ENCODE measurements at regions not wholly inside any gene's neighbourhood (a gene's known extent, or its start where the extent isn't known, plus 50 kb on each side); places are given as distances from the start of the nearest gene placed in this dataset.

- no peak for ATAC-seq (ENCODE audit: poor library complexity)
- DNase-seq = no peak
- intact Hi-C loops (cut with DNase I) = no loop called here
Measured at GRCh38 chr6:126143761-126144251, 157.5 kb downstream of the TRMT11 start.

- intact Hi-C loops (cut with DNase I) = no loop called here
- ATAC-seq (ENCODE audit: poor library complexity) (no peak), DNase-seq (no peak)
Measured at GRCh38 chr6:126145351-126145750, 159.0 kb downstream of the TRMT11 start.

- no peak for DNase-seq
- intact Hi-C loops (cut with DNase I) = no loop called here
- ATAC-seq (ENCODE audit: poor library complexity) = no peak
Measured at GRCh38 chr6:126147291-126147815, 161.0 kb downstream of the TRMT11 start.

- intact Hi-C loops (cut with DNase I) = no loop called here
- no peak for DNase-seq
- ATAC-seq (ENCODE audit: poor library complexity) = no peak
Measured at GRCh38 chr6:126148853-126149252, 162.5 kb downstream of the TRMT11 start.

GRCh38 chr6:126152372-126152745, 166.0 kb downstream of the TRMT11 start:
- ATAC-seq (ENCODE audit: poor library complexity) (no peak), DNase-seq (no peak)
- intact Hi-C loops (cut with DNase I) = no loop called here

- no peak for ATAC-seq (ENCODE audit: poor library complexity)
- intact Hi-C loops (cut with DNase I) = no loop called here
Measured at GRCh38 chr6:126153661-126154060, 167.3 kb downstream of the TRMT11 start.

GRCh38 chr6:126156973-126157372, 170.6 kb downstream of the TRMT11 start:
- intact Hi-C loops (cut with DNase I) = no loop called here
- DNase-seq (no peak), ATAC-seq (ENCODE audit: poor library complexity) (no peak)

More at GRCh38 chr6:126153661-126154060, 167.3 kb downstream of the TRMT11 start:
- DNase-seq = no peak

GRCh38 chr6:126167726-126168125, 172.2 kb upstream of the CENPW start:
- ATAC-seq (ENCODE audit: poor library complexity) = no peak
- no peak for DNase-seq
- intact Hi-C loops (cut with DNase I) = no loop called here

GRCh38 chr6:126170433-126170832, 169.5 kb upstream of the CENPW start:
- intact Hi-C loops (cut with DNase I) = no loop called here
- DNase-seq = no peak
- ATAC-seq (ENCODE audit: poor library complexity) = no peak

- ATAC-seq (ENCODE audit: poor library complexity) = no peak
- DNase-seq = no peak
- intact Hi-C loops (cut with DNase I) = no loop called here
Measured at GRCh38 chr6:126170978-126171382, 168.9 kb upstream of the CENPW start.

GRCh38 chr6:126172131-126172530, 167.8 kb upstream of the CENPW start:
- DNase-seq = no peak
- intact Hi-C loops (cut with DNase I) = no loop called here
- ATAC-seq (ENCODE audit: poor library complexity) = no peak

- intact Hi-C loops (cut with DNase I) = no loop called here
- DNase-seq (no peak), ATAC-seq (ENCODE audit: poor library complexity) (no peak)
Measured at GRCh38 chr6:126173265-126173664, 166.7 kb upstream of the CENPW start.

- DNase-seq (no peak), ATAC-seq (ENCODE audit: poor library complexity) (no peak)
- intact Hi-C loops (cut with DNase I) = no loop called here
Measured at GRCh38 chr6:126174697-126175096, 165.2 kb upstream of the CENPW start.

- ATAC-seq (ENCODE audit: poor library complexity) (no peak), DNase-seq (no peak)
- intact Hi-C loops (cut with DNase I) = no loop called here
Measured at GRCh38 chr6:126175251-126175650, 164.7 kb upstream of the CENPW start.

GRCh38 chr6:126176282-126176681, 163.6 kb upstream of the CENPW start:
- intact Hi-C loops (cut with DNase I) = no loop called here
- ATAC-seq (ENCODE audit: poor library complexity) = no peak

GRCh38 chr6:126180585-126180984, 159.3 kb upstream of the CENPW start:
- DNase-seq (no peak), ATAC-seq (ENCODE audit: poor library complexity) (no peak)
- intact Hi-C loops (cut with DNase I) = no loop called here

More at GRCh38 chr6:126176282-126176681, 163.6 kb upstream of the CENPW start:
- no peak for DNase-seq

GRCh38 chr6:126181173-126181741, 158.7 kb upstream of the CENPW start:
- ATAC-seq (ENCODE audit: poor library complexity) (no peak), DNase-seq (no peak)
- intact Hi-C loops (cut with DNase I) = no loop called here

- intact Hi-C loops (cut with DNase I) = no loop called here
- no peak for ATAC-seq (ENCODE audit: poor library complexity)
- DNase-seq = no peak
Measured at GRCh38 chr6:126181890-126182289, 158.0 kb upstream of the CENPW start.

GRCh38 chr6:126182650-126183311, 157.1 kb upstream of the CENPW start:
- intact Hi-C loops (cut with DNase I) = no loop called here
- no peak for ATAC-seq (ENCODE audit: poor library complexity)
- no peak for DNase-seq

- DNase-seq (no peak), ATAC-seq (ENCODE audit: poor library complexity) (no peak)
- intact Hi-C loops (cut with DNase I) = no loop called here
Measured at GRCh38 chr6:126185774-126186173, 154.1 kb upstream of the CENPW start.
